ENCODE measurements at regions not wholly inside any gene's neighbourhood (a gene's known extent, or its start where the extent isn't known, plus 50 kb on each side); places are given as distances from the start of the nearest gene placed in this dataset.

- TF ChIP-seq CTCF (conservative IDR thresholded peaks at IDR 0.05 in 1 of 2, IDR thresholded peaks at IDR 0.05 in 1 of 2; ENCODE audit: extremely low read depth in 1 of 2, insufficient read depth in 1 of 2, low read depth in 1 of 2, low read length in 2 of 2) (no peak), EZH2 (IDR thresholded peaks at IDR 0.05; ENCODE audit: borderline replicate concordance, low read length) (no peak)
Observed at GRCh38 chr10:121091961-121092719, 241.0 kb downstream of the WDR11 start.

Measured in mammary epithelial cell (primary cell).